Hepatic stellate cell (primary cell): ENCODE measurements at regions not wholly inside any gene's neighbourhood (a gene's known extent, or its start where the extent isn't known, plus 50 kb on each side); places are given as distances from the start of the nearest gene placed in this dataset.
"Not testable (repeated sequence)": the region's sequence is repeated elsewhere in the genome, so short reads cannot be mapped to it uniquely, and the experiment has no call there.

Experiments
- DNase-seq: peaks from one replicate; pipeline ENCODE4 v3.0.0; 2011; ENCODE audit warnings: low spot score

GRCh38 chr1:218494449-218494852 is 149.3 kb downstream of the TGFB2 start:
- DNase-seq, result no peak

- no peak for DNase-seq
These were observed 150.8 kb downstream of the TGFB2 start for GRCh38 chr1:218495931-218496330.

DNA sequence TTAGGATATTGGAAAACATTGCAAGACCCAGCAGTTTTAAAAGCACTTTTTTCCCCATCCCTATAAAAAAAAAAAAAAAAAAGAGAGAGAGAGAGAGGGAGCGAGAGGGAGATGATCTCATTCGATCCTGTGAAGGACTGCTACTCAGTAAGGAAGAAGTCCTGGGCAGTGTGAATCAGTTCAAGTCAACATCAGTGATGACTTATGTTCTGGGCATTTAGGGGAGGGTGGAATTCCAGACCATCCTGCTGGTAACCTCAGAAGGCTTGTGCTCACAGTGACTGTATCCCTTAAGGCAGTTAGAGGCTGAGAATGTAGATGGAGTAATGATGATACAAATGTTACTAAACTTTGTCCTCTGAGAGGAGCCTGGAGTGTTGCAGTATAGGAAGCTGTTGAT is 151.4 kb downstream of the TGFB2 start:
- peak; percentile 58 for DNase-seq

- peak; percentile 20 for DNase-seq
These were observed 153.2 kb downstream of the TGFB2 start for GRCh38 chr1:218498056-218498938.

GRCh38 chr1:218499011-218499691 is 154.0 kb downstream of the TGFB2 start:
- no peak for DNase-seq

DNA sequence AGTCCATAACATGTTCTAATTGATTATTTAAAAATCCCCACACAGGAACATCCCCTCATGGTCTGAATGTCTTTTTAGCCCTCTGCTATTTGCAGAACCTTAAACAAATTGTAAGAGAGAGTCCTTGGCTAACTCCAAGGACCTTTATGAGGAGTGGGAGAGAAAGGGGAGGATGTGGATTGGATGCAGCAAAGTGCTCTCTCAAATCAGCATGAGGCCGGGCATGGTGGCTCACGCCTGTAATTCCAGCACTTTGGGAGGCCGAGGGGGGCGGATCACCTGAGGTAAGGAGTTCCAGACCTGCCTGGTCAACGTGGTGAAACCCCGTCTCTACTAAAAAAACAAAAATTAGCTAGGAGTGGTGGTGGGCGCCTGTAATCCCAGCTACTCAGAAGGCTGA is 154.8 kb downstream of the TGFB2 start:
- DNase-seq, result no peak

GRCh38 chr1:218501161-218501560 is 156.0 kb downstream of the TGFB2 start:
- DNase-seq, result no peak

DNA sequence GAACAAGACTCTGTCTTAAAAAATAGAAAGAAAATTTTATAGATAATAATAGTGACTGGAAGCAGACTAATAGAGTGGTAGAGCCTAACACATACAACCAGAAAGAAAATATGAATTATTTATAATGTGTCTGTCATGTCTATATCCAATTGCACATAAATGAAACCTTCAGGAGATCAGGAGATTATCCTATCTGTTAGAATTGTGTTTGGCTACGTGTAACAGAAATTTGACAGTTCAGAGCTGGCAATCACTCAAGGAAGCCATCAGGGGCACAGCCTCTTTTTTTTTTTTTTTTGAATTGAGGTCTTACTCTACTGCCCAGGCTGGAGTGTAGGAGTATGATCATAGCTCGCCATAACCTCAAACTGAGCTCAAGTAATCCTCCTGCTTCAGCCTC is 157.2 kb downstream of the TGFB2 start:
- DNase-seq, result no peak

- no peak for DNase-seq
These were observed 158.0 kb downstream of the TGFB2 start for GRCh38 chr1:218503102-218503501.

GRCh38 chr1:218507355-218508002 is 162.3 kb downstream of the TGFB2 start:
- DNase-seq, result no peak

GRCh38 chr1:218510153-218510772 is 165.1 kb downstream of the TGFB2 start:
- DNase-seq, result no peak

GRCh38 chr1:218513328-218513727 is 168.2 kb downstream of the TGFB2 start:
- no peak for DNase-seq

DNA sequence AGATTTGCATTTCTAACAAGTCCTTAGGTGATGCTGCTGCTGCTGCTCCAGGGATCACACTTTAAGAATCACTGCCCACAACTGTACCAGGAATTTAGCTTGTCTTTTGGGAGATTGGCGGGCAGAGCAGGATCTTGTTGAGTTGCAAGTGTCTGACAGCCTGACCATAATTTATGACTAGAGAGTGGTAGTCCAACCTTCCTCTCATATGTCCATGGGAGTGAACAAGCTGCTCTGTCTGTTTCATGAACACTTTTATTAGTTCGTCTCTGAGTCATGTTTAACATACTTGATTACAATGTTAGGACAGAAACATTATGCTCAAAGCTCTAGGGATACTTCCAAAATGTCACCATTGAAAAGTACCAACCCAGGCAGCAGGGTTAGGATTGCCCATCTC is 169.6 kb downstream of the TGFB2 start:
- DNase-seq, result no peak

GRCh38 chr1:218516526-218516925 is 171.4 kb downstream of the TGFB2 start:
- no peak for DNase-seq

DNA sequence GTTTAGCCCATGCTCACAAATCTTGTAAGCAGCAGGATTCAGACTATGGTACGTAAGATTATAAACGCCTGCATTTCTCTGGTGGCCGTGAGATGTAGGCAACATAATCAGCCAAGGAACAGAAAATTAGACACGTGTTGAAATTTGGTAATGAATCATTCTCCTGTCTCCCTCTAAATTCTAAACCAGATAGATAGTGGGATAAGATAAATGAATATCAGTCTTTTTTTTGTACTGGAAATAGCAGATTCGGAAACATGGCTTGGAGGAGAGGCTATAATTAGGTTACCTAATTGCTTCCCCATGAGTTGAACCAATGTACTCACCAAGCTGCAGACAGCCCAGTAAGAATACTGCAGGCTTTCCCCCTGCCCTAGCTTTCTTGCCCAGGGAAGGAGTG is 172.3 kb downstream of the TGFB2 start:
- no peak for DNase-seq

DNA sequence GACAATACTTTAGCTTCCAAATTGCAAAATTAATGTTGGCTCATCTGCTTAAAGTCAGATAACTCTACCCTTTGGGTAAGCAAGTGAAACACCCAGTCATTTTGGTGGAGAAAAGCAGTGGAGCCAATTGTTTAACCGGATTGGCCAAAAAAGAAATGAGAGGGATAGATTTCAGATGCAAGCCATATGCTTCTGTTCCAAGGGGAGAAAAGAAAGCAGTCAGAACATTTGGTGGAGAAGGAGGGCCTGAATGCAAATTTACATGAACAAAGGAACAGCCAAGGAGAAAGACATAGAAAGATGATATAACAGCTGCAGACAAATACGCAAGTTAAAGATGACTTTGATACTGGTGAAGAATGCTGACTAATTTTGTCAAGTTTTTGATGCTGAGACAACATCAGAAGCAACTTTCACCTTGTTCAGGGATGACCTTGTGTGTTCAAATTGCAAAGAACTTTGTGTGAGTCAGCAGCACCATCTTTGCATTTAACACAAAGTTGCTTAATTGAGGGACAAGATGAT is 173.1 kb downstream of the TGFB2 start:
- no peak for DNase-seq

- DNase-seq, result not testable (repeated sequence)
These were observed 175.5 kb downstream of the TGFB2 start for GRCh38 chr1:218520646-218521045.

- DNase-seq, result no peak
These were observed 176.5 kb downstream of the TGFB2 start for GRCh38 chr1:218521414-218522169.

- no peak for DNase-seq
These were observed 179.4 kb downstream of the TGFB2 start for GRCh38 chr1:218524526-218524925.

GRCh38 chr1:218525031-218525430 is 179.9 kb downstream of the TGFB2 start:
- no peak for DNase-seq

DNA sequence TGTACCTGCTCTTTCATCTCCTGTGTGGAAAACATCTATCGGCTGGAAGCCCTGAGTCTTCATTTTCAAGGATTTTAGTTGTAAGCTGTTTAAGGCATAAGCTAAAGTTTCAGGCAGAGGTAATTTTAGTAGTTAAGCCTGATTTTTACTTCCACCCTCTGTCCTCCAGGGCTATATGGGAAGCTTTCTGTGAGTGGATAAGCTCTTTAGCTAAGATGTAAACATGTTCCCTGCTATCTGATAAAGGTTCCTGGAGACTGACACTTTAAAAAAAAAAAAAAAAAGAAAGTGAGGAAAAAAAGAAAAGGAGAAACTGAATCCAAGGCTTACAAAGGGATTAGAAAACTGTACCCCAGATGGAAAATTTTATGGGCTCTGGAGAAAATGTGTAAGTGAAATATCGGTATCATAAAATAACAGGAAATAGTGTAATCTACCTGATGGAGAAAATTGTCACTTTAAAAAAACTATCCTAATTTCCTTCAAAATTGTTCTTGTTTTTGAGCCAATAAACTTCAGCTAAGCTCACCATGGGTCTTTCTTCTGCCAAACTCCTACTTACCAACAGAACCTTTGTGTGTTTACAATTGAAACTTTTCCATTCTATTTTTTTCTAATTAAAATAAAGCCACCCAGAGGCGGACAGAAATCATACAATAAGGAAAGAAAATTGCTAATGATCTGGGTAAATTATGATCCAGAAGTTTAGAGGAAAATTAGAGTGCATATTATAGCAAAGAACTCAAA is 180.5 kb downstream of the TGFB2 start:
- no peak for DNase-seq
